GM23248 (cell line): ENCODE measurements at regions not wholly inside any gene's neighbourhood (a gene's known extent, or its start where the extent isn't known, plus 50 kb on each side); places are given as distances from the start of the nearest gene placed in this dataset.

Experiments used
- EZH2 ChIP-seq: fragments of 200-600 bp; sonication (generic); IDR thresholded peaks from 2 replicates; pipeline ENCODE4 v1.6.1; 2018; ENCODE audit warnings: antibody characterized with exemption, mild to moderate bottlenecking; ENCODE audit not compliant: insufficient read depth, poor library complexity, severe bottlenecking
- EZH2phosphoT487 ChIP-seq: fragments of 200-600 bp; sonication (generic); IDR thresholded peaks from 2 replicates; pipeline ENCODE4 v1.6.1; 2018; ENCODE audit warnings: antibody characterized with exemption, moderate library complexity, mild to moderate bottlenecking, low read depth; ENCODE audit not compliant: insufficient read depth

DNA sequence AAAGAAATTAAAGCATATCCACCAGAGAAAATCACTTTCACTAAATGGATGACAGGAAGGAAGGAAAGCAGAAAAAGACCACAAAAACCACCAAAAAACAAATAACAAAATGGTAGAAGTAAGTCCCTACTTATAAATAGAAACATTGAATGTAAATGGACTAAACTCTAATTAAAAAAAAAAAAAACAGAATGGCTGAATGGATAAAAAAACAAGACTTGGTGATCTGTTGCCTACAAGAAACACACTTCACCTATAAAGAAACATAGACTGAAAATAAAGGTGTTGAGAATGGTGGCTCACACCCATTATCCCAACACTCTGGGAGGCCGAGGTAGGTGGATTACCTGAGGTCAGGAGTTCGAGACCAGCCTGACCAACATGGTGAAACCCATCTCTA, 122.9 kb downstream of the HMHB1 start:
- TF ChIP-seq EZH2 (no peak), EZH2phosphoT487 (no peak)
